Cardiac muscle cell (in vitro differentiated cells and primary cell): ENCODE measurements at regions not wholly inside any gene's neighbourhood (a gene's known extent, or its start where the extent isn't known, plus 50 kb on each side); places are given as distances from the start of the nearest gene placed in this dataset.

ENCODE experiments used
- DNase-seq, 2 donors: peaks; one replicate each; pipeline versions ENCODE4 v3.0.0 to v3.0.0-alpha.2; 2010 to 2017; ENCODE audit warnings: low read depth in 1 of 2, low spot score in 1 of 2
- H3K27ac ChIP-seq: fragments of 200-600 bp; sonication (generic); 2 replicates; pipeline ENCODE4 v1.5.1; 2016
- H3K27me3 ChIP-seq: fragments of 200-600 bp; sonication (generic); 2 replicates; pipeline ENCODE4 v1.6.0; 2016; ENCODE audit warnings: control low read depth
- H3K36me3 ChIP-seq: fragments of 200-600 bp; sonication (generic); 2 replicates; pipeline ENCODE4 v1.5.1; 2016; ENCODE audit warnings: control low read depth
- H3K4me1 ChIP-seq: fragments of 200-600 bp; sonication (generic); 2 replicates; pipeline ENCODE4 v1.8.1; 2017; ENCODE audit warnings: low read depth, mild to moderate bottlenecking, mixed run types
- H3K4me3 ChIP-seq: fragments of 200-600 bp; sonication (generic); 2 replicates; pipeline ENCODE4 v1.5.1; 2016; ENCODE audit warnings: mild to moderate bottlenecking
- H3K9me3 ChIP-seq: fragments of 200-600 bp; sonication (generic); 2 replicates; pipeline ENCODE4 v1.5.1; 2017; ENCODE audit warnings: low read depth, mild to moderate bottlenecking, control low read depth
- TF ChIP-seq, protein P1 (sequence below): IDR thresholded peaks from 2 replicates; pipeline ENCODE4 v1.5.1; 2012; ENCODE audit warnings: low read depth, mild to moderate bottlenecking, low read length

DNA sequence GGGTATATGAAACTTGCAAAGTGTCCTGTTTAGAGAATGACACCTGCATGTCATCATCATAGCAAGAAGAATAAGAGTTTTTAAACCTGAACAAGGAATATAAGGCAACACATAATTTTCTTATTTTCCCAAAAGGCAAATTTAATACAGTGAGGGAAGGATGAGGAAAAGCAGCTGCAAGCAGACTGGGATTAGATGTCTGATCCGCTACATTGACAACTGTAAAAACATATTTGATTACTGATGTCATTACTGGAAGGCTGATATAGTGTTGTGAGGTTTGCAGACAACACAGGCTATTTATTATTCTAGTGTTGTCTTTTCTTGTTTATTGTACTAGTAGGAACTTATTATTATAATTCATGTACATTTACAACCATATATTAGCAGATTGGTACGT, 528.7 kb downstream of the ZIC1 start:
- TF ChIP-seq, protein P1, sequence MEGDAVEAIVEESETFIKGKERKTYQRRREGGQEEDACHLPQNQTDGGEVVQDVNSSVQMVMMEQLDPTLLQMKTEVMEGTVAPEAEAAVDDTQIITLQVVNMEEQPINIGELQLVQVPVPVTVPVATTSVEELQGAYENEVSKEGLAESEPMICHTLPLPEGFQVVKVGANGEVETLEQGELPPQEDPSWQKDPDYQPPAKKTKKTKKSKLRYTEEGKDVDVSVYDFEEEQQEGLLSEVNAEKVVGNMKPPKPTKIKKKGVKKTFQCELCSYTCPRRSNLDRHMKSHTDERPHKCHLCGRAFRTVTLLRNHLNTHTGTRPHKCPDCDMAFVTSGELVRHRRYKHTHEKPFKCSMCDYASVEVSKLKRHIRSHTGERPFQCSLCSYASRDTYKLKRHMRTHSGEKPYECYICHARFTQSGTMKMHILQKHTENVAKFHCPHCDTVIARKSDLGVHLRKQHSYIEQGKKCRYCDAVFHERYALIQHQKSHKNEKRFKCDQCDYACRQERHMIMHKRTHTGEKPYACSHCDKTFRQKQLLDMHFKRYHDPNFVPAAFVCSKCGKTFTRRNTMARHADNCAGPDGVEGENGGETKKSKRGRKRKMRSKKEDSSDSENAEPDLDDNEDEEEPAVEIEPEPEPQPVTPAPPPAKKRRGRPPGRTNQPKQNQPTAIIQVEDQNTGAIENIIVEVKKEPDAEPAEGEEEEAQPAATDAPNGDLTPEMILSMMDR = no peak
- Histone ChIP-seq H3K9me3 (no peaks in the 10 kb centered on the region), H3K27ac (no peak overlapping the region), H3K36me3 (no peaks in the 10 kb centered on the region), H3K4me1 (peaks cover 7% of the 10 kb centered on the region), H3K27me3 (no peaks in the 10 kb centered on the region), H3K4me3 (no peak overlapping the region)
- no peak for DNase-seq

DNA sequence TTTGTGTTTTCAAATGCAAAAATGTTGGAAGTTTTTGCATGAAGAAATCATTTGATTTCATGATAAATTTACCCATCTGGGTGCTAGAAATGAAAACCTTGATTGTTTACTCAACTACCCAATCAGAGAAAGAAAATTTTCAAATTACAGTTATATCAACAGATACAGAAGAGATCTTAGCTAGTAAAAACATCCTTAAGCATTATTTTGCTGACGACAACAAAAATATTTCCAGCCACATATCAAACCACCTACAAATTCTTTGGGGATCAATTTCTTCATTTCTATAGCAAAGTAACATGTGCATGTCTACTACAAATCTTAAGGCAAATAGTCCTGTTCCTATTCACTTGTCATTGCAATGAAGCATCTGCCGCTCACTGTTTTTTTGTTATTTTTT, 530.3 kb downstream of the ZIC1 start:
- TF ChIP-seq, protein P1 = no peak
- DNase-seq = no peak
- Histone ChIP-seq H3K9me3 (no peaks in the 10 kb centered on the region), H3K4me3 (no peak overlapping the region), H3K27ac (no peak overlapping the region), H3K36me3 (no peaks in the 10 kb centered on the region), H3K4me1 (peaks cover 11% of the 10 kb centered on the region), H3K27me3 (no peaks in the 10 kb centered on the region)

DNA sequence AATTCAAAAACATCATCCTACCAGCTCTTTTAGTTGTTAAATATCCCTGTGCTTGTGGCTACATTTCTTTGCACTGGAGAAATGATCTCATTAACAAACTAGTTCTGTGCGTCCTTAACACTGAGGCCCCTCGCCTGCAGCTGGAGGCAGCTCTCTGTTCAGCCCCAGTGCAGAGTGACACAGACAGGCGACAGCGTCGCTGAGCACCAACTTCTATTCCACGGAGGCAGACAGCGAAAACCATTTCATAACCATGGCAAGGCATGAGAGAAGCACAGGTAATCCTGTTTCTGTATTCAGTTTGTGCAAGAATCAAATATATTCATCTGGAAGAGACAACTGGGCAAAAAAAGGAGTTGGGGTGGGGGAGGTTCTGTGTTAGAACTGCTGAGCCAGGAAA, 530.7 kb downstream of the ZIC1 start:
- peak in 1 of 2 donors; percentile 35 for DNase-seq
- H3K4me1 ChIP-seq = peaks cover 11% of the 10 kb centered on the region

DNA sequence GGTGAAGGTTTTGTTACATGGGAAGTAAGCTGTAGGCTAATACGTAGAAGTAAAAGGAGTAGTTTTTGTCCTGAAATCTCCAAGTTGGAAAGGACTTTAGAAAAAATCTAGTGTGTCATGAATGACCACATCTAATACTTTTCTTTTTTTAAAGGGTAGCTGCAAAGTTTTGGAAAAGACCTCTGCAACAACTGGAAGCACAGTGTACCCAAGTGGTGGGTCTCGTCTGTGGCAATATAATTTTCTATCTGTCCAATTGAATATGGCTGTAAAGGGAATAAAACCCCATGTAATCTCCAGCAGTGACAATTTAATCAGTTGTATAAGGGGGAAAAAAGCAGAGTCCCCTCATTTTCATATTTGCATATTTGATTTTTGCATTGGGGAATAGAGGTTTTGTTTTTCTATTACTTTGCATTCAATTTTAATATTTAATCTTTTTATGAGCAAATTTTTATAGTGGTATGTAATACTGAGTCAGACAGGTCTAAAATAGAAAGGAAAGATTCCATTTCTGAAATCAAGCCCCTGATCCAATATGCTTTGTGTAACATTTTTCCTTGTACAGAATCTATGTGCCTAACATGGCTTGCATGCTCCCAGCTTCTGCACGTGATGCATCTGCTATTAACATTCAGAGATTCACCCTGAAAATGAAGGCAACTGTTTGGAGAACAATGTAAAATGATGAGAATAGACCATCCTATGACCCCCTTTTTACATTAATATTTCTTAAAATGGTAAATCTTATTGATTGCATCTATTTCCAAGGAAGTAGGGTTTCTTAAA, 531.4 kb downstream of the ZIC1 start:
- TF ChIP-seq, protein P1 = no peak
- peak in 1 of 2 donors; percentile 13 for DNase-seq
- no peak overlapping the region for H3K4me3 ChIP-seq
- no peaks in the 10 kb centered on the region for H3K27me3 ChIP-seq
- no peak overlapping the region for H3K27ac ChIP-seq
- H3K9me3 ChIP-seq = no peaks in the 10 kb centered on the region
- no peaks in the 10 kb centered on the region for H3K36me3 ChIP-seq
- peaks cover 11% of the 10 kb centered on the region for H3K4me1 ChIP-seq

More for the DNA sequence above, 530.7 kb downstream of the ZIC1 start:
- TF ChIP-seq, protein P1 = no peak
- Histone ChIP-seq H3K4me3 (peak overlapping the region; percentile 8), H3K27ac (no peak overlapping the region), H3K36me3 (no peaks in the 10 kb centered on the region), H3K27me3 (no peaks in the 10 kb centered on the region), H3K9me3 (no peaks in the 10 kb centered on the region)

DNA sequence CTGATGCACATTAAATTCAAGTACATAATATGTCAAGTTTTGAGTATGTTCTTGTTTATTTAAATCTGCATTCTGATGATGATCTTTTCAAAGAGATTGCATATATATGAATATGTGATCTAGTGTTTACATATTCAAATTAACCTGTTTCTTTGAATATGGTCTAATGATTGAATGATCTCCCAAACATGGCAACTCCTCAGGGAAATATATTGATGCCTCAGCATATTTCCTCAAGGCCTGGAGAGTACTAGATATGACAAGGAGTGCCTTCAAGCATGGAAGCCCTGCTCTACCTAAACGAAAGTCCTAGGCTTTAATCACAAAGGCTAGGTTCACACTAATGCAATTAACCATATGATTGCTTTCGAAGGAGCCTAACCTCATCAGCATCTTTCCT, 532.8 kb downstream of the ZIC1 start:
- Histone ChIP-seq H3K27ac (no peak overlapping the region), H3K4me1 (peaks cover 11% of the 10 kb centered on the region), H3K27me3 (no peaks in the 10 kb centered on the region), H3K9me3 (no peaks in the 10 kb centered on the region), H3K4me3 (no peak overlapping the region), H3K36me3 (no peaks in the 10 kb centered on the region)
- DNase-seq = no peak
- TF ChIP-seq, protein P1 = no peak
